Fibroblast of skin of left biceps (primary cell): ENCODE measurements at regions not wholly inside any gene's neighbourhood (a gene's known extent, or its start where the extent isn't known, plus 50 kb on each side); places are given as distances from the start of the nearest gene placed in this dataset.
A peak's percentile ranks its signal among the peaks of the same experiment; 100 is the strongest.

Source experiments
- DNase-seq, 2 experiments: peaks; one replicate each; pipeline ENCODE4 v3.0.0-alpha.2; 2013; ENCODE audit warnings: low read depth in 2 of 2

DNA sequence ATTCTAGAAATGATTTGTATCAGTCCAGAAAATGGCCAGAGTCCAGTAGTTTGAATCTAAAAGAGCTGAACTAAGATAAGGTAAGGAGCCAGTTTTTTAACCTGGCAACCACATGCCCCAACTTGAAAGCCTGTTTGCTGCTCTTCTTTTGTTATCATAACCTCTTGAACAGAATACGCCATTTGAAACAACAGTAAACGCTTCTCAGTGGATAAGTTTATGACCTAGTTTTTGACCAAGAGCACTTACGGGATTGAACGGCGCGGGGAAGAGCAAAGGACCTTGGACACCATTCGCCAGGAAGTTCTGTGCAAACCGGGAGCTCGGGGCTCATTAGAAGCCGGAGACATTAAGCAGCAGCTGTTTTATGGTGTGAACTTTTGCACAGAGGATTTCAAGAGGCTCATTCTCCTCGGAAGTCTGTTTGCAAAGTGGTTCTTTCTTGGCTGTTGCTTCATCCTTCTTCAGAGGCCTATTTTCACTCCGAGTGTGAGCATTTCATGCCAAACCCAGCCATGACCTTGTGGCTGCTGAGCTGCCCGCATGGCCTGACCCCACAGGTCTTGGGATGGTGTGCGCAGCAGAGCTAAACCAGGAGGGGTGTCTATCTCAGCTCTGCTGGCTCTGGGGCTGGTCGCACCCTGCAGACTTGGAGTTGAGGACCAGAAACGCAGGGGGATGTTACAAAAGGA lies 215.1 kb downstream of the SOX4 start:
- DNase-seq, result no peak

DNA sequence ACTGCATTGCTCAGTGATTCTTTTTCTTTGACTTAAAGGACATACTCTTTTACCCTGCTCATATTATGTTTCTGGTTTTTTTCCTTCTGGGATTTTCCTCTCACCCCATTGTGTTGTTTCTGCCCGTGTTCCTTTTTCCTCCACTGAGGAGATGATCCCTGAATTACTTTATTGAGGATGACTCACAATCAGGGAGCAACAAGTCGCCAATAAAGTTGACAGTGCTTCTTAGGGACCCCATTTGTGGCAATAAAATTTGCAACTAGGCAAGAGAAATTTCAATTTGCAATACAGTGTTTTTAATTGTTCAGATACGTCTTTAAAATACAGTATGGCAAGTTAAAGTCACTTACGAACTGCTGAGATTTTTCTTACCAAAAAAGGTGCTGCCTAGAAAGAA lies 217.9 kb downstream of the SOX4 start:
- DNase-seq, result no peak

DNA sequence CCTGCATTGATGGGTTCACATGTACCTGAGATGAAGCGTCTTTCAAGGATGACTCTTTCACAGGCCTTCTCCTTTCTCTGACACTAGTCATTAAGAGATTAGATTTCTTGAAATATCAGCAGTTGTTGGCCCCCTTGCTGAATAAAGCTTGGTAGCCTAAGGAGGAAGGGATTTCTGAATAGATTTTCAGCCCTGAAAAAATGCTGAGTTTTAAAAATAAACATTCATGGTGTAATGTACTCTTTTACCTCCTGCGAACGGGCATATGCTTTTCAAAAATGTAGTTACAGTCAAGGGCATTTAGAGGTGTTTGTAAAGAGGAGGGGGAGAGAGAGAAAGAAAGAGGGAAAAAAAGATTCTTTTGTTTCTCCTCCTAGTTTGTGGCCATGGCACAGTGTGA lies 222.7 kb downstream of the SOX4 start:
- DNase-seq, result no peak

DNA sequence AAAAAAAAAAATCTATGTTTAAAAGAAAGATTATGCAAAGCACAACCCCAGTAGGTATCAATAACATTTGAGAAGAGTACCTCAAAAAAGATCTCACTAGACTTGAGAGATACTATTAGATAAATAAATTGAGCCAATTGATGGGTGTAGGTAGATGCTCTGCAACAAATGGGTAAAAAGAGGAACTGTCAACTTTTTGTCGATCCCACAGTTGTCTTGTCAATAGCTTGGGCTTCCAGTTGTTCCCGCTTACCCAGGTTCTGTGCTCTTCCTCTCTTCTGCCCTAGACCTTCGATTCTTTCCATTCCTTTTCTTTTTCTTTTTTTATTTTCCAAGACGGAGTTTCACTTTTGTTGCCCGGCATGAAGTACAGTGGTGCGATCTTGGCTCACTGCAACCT lies 226.9 kb downstream of the SOX4 start:
- DNase-seq, result no peak

DNA sequence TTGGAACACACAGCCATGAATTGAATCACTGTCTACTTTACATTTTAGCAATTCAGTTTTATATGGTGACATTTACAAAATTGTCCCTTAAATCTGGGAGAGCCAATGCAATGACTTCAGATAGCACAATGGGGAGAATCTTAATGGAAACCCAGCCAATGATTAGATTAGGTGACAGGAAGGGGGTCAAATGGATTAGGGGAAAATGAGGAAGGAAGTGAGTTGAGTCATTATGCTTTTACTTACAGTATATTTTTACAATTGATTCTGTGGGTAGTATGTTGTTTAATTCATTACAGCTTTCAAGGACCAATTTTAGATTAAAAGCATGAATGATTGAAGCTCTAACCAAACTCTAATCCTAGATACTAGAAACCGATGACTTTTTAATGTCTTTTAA lies 229.8 kb downstream of the SOX4 start:
- no peak for DNase-seq

DNA sequence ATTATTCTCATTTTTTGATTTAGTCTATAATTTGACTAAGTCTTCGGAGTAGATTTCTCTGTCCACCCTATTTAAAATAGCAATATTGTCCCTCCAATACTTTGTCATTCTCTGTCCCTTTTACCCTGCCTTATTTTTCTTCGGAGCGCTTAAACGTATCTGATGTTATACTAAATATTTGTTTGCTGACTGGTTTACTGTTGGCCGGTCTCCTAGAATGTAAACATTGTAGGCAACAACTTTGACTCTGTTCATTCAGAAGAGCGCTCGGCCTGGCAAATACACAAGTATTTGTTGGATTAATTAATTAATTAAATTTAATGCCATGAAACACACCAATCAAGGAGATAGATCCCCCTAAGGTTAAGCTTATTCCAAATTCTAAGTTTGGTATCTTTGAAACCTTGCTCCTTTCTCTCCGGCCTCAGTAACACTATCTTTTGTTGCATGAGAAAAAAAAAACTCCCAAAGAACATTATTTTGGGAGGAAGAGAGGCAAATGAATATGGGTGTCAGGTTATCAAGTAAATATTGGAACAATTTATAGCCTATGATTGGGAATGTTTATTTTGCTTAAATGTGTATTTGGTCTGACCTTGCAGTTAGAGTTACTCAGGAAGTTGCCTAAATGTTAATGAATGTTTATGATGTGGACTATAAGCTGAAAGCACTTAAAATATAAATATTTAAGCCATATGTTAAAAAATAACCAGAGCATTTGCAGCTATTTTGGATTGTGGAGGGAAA lies 231.1 kb downstream of the SOX4 start:
- DNase-seq, result no peak

DNA sequence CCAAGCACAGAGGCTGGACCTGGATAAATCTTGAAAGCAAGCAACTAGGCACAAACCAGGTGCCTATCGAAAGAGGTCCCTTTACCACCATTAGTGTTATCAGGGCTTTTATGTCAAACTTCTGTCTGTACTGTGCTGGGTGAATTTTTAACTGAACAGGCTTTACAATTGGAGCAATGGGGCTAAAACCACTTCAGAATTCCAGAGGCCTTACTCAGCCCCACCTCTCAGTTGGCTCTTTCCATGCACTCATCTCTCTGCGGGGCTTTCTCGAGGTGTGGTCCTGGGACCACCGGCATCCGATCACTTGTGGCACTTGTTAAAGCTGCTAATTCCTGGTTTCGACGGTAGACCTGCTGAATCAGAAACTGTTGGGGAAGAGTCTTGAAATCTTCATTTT lies 232.5 kb downstream of the SOX4 start:
- DNase-seq, result no peak

DNA sequence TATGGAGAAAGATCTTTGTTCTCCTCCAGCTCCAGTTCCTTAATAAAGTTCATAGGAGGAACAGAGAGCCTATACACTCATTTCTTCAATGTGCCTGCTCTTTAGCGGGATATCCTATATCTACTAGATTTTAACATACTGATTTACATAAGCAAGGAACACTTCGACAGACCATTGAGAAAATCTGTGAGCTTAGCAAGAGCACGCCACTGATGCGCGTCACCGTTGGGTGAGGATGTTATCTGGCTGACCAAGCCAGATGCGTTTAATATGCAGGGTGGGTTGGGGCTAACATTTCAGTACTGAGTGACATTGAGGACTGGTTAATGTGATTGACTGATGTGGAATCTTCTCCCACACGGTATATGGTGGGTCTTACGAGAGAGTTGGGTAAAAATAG lies 233.4 kb downstream of the SOX4 start:
- no peak for DNase-seq

DNA sequence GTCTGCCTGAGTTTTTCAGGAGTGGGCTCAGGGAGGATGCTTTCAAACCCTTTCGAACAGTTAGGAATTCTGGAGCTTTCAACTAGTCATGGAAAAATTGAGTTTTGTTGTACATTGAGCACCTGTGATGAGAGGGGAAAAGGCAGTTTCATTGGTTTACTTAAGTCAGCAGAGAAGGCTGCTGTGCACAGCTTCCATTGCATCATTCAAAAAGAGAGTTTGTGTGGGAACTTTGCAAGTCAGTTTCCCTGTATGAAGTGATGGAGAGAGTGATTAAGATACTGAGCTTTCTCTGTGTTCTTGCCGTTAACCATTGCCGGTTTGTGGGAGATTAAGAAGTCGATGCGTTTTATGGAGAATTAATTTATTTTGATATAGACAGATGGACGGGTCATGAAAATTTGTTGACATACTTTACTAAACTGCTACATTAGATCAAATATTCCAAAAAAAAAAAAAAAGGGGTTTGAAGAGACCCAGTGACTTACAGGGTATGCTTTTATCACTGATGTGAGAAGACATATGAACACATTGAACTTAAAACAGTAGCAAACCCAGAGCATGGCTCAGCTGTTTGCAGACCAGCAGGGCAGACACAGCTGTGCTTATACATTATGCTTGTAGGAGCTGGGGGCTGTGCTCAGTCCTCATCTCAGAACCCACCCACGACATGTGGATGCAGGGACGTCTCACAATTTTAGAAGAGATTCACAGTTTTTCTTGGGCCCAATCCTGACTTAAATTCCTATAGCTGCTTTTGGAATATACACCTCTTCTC lies 234.1 kb downstream of the SOX4 start:
- no peak for DNase-seq

DNA sequence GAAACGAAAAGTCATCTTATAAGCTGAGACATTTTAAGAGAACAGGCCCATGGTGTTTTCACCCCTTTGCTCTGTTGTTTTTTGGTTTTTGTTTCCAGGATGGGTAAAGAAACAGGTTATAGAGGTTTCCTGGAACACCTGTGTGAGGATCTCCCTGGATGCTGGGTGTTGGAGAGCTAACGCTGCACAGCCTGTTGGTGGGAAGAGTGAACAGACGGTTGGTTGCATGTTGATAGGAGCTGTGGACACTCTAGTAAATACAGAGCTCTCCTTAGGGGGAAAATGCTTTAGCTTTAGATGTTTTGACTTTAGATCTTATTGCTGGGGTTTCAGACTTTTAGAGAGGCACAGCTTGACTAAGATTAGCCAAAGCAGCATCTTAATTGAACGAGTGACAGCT lies 235.2 kb downstream of the SOX4 start:
- no peak for DNase-seq

DNA sequence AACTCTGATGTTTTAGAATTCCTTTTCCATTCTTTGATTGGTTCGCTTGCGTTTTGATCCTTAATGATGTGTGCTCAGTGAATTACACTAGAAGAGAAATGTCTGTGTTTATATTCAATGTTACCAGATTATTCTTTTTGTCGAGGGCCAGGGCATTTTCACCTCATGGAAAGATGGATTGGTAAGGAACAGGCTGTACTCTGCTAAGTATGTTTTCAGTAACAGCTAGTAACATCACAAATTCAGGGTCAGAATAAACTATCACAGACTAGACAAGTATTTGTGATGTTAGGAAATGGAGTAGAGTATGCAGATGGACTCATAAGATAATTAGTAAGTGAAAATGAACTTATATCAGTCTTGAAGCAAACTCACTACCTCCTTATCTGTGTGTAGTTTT lies 235.6 kb downstream of the SOX4 start:
- DNase-seq, result no peak

DNA sequence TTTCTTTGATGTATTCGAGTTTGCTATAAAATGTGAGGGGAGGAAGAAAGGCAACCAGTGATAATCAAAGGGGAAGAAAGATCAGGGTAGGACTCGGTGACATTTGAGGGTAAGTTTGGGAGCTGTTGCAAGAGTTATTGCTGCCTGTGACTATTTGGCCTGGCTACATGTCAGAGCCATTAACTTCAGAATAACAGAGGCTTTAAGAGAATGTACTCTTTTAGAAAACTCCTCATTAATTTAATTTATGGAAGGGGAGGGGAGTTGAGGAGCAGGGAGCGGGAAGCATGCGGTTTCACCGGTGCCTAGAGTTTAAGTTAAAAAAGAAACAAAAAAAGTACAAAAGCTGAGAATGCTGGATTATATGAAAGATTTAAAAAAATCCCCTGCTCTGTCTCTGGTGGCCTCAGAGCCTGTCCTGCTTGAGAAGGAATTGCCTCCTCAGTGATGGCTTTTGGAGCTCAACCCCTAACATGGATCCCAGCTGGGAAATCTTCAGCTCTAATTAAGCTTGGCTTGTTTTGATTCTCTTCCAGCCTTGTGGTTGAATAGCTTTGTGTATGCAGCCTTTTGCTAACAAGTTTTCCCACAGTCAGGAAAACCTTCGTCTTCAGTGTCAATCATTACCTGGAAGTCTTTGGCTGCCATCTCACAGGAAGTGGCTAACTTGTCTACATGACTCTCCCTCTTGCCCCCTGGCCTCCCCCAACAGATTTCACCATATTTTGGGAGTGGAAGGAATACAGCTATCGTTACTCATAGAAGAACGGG lies 238.2 kb downstream of the SOX4 start:
- peak; percentile 58 to 65 for DNase-seq

DNA sequence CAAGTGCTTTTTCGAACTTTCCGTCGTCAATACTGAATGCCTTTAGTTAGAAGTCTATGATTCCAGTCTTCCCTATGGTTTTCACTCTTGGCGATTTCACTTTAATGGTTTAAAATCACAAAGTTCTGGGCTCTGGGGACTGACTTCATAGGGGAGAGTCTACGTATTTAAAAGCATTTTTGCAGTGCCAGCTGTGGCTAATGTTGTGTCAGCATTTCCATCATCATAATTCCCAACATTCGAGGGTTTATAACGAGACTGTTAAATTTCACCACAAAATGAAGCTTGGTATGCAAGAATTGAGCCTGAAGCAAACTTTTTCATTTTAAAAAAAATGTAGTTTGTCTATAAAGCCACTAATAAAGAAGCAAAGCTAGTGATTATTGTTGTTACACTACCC lies 242.7 kb downstream of the SOX4 start:
- no peak for DNase-seq

DNA sequence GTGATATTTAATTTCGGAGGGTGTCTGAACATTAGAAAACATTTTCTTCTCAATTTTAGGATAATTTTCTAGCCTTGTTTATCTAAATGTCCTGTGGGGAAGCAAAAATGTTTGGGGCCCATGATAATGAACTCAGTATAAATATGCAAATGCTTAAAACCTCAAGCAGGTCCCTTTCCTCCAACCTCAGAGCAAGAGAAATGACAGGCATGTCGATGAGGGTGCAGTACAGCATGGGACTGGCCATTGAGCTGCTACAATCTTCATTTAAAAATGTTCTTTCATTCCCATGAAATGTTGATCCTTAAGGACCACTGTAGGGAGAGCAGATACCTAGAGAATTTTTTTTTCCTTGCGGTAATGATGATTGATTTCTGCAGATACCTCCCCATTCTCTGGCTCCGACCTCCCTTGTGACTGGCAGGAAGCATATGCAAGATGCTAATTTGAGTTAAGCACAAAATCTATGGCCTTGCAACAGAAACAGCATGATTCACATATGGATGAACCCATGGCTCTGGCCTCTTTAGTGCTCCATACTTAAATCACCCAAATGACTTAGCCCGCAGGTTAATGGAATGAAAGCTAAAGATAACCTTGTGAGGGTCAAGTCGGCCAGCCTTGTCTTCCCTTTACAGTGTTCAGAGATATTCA lies 243.3 kb downstream of the SOX4 start:
- DNase-seq, result no peak

DNA sequence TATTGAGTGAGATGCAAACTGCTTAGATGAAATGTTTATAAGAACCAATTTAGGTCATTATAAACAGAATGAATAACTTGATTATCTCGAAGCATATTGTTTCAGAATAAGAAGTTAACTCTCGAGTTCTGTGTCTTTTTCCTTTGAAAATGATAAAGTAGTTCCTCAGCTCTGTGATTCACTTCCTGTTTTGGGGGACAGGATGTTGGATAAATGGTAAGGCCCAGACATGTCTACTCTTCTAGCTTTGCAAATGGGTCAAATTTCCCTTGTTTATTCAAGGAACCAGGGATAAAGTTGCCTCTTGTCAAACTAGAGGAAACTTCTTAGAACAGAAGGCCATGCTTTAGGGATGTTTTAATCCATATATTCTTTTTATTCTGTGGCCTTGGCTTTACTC lies 246.9 kb downstream of the SOX4 start:
- no peak for DNase-seq

DNA sequence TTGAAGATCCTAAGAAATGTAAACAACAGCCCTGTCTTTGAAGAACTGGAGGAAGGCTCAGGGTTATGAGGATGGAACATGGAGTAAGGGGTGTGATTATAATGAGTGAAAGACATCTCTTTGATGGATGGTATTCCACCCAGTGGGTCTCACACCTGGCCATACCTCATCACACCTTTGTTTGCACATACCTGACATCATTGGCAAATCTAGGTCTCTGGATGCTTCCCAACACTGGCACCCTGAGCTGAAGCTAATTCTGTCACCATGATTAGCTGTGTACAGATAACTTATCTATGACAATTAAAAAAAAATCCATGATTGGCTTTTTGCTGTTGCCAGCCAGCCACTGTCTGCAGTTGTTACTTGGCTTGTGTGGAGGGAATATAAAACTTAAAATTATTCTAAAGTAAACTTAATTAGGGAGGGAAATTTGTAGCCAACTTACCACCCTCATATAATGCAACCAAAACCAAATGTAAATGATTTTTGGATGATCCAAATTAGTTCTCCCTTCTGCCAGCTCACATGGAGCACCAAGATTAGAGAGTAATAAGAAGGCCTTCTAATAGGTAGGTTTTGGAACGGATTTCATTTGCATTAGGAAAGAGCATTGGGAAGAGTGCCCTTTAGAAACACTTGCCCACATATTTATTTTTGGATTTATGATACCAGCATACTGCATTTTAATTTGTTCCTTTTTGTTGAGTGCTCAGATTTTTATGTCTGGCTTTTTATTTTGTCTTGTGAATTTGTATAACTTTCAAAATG lies 249.5 kb downstream of the SOX4 start:
- no peak for DNase-seq

DNA sequence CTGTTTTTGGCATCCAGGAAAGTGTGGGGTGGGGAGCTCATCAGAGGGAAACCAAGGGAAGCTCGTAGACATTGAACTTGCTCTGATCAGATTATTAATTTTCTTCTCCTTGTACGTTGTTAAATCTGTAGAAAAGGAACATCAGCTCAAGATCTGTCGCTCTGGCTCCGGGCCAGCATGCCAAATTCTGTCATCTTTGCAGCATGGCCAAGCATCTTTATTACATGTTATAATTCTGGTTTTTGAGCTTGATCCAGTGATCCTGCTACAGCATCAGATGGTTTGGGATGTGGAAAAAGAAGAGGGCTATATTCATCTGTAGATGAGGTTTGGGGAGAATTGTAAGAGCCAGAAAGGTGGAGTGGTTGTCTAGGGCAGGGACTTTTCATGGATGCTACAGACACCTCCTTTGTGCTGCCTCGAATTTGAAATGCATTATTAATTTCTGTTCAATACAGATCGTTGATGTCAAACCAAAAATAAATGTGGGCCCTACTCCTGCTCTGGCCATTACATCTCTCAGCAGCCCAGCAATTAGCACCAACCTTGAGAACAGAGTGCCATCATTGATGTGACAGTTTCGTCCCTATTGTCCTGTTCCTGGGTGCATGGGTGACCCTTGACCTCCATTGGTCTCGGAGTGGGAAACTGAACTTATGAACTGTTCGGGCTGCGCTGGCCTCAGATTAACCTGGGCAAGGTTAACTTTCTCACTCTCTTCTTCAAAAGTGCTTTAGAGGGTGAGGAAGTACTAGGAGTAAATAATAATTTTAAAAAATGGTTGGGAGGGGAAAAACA lies 250.8 kb downstream of the SOX4 start:
- DNase-seq, result no peak

DNA sequence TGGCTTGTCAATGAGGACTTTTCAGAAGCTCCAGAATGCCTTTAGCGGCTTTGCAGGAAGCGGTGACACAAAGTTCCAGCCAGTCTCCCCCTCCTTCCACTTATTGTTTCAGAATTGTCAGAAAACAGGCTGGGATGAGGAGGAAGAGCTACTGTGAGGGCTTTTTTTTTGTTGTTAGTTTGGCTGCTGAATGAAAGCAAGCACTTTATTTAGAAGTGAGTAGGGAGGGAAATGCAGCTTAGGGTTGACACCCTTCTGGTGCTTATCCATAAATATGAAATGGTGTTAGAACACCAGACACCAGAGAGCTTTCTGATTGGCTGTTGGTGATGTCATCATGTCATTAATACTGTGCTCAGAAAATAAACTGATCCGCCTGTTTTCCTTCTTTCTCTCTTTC lies 251.5 kb downstream of the SOX4 start:
- DNase-seq, result no peak

DNA sequence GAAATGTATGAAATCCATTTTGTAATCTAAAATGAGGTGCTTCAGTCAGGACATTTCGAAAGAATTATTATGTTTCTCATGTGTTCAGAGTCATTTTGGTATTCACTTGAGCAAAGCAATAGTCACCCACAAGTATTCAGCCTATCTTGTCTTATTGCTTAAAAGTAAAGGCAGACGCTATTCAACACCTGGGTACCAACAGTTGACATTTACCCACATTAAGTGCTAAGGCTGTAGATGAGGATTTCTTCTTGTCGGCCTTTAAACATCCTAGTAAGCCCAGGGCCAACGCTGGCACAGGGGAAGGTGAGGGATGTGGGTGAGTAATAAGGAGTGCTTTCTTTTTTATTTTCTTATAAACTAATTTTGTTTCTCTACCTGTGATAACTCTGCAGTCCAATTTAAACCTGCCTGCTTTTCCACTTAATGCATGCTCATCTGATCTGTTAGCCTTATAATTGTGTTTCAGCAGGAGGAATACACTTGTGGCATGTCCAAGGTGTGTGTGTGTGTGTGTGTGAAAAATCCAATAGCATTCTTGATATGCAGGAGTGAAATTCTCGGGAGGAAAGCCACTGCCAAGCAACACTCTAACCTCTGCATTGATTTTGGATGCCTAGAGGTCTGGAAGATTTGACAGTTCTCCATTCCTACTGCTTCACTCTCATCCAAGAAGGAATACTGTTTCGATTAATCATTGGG lies 252.0 kb downstream of the SOX4 start:
- no peak for DNase-seq
